SK-MEL-5 (cell line): ENCODE measurements at regions not wholly inside any gene's neighbourhood (a gene's known extent, or its start where the extent isn't known, plus 50 kb on each side); places are given as distances from the start of the nearest gene placed in this dataset.

Source experiments
- DNase-seq: peaks from one replicate; pipeline ENCODE4 v3.0.0-alpha.2; 2016; ENCODE audit warnings: low read depth, low spot score
- in situ Hi-C: cut with HindIII; loops from 2 replicates; pipeline ENCODE4 v1.10.0; 2016; ENCODE audit warnings: low sequenced_read_pairs, high pct_unique_total_duplicates, low pct_unique_long_range_greater_than_20kb

DNA sequence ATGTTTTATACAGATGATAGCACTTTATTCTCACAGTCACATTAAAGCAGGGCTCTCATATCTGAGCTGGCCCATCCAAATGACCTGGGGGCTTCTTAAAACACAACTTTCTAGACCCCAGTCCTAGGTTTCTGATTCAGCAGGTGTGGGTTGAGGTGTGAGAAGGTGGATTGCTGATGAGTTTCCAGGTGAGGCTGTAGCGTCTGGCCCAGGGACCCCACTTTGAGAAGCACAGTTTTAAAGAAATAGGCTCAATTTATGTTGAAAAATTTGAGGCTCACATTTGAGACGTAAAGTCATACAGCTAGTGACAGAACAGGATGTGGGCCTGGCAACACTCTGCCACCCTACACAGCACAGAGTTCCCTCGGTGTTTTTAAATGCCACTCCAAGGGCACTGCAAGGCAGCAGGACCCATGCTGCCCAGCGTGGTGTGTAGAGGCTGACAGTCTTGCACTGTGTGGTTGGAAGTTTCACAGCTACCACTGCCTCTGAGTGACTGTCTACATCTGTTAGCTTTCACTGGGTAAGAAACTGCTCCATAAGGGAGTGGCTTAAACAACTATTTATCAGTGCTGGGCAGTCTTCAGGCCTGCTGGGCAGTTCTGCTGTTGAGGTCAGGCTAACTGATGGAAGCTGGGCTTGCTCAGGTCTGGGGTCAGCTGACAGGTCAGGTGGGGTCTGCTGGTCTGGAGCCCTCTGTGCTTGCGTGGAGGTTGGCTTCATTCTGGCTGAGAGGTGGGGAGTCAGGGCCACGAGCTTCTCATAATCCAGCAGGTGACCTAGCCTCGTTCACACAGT, 319.7 kb downstream of the CXCL12 start:
- in situ Hi-C loops: no loop called here
- DNase-seq: no peak

- DNase-seq: no peak
- in situ Hi-C loops: no loop called here
Observed at GRCh38 chr10:44064317-44064716, 320.6 kb downstream of the CXCL12 start.

GRCh38 chr10:44063686-44064085, 321.2 kb downstream of the CXCL12 start:
- in situ Hi-C loops: no loop called here
- DNase-seq: no peak

DNA sequence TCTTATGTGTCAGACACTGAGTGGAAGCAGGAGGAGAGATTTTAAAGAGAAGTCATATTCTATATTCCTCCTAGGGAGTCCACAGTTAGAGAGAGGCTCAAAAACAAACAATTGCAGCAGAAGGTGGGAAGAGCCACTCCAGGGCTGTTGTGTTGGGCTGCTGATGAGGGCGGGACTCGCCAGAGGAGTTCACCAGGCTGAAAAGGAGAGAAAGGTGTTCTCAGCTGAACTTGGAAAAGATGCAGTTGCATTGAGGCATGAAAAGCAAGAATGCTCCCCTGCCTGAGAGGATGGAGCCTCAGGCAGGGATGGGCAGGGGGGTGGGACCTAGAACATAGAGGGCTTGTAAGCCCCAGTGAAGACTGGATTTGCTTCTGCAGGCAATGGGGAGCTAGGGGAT, 324.2 kb downstream of the CXCL12 start:
- in situ Hi-C loops: no loop called here
- no peak for DNase-seq

- in situ Hi-C loops: no loop called here
- DNase-seq: no peak
Observed at GRCh38 chr10:44060221-44060620, 324.7 kb downstream of the CXCL12 start.

DNA sequence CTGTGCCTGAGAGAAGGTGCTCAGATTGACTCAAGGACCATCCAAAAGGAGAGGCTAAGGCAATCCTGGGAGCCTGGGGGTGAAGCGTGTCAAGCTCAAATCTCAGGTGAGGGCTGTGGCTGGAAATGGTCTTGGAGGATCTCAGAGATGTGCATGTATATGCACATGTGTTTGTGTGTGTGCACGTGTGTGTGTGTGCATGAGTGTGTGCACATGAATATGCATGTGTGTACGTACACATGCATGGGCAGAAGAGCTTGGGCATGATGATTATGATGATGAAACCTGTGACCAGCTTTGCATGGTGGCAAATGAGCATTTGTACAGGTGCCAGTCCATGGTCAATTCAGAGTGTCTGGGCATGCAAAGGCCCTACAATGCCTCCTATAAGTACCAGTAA, 326.6 kb downstream of the CXCL12 start:
- no peak for DNase-seq
- in situ Hi-C loops: no loop called here

GRCh38 chr10:44056967-44057805, 327.7 kb downstream of the CXCL12 start:
- DNase-seq: no peak
- in situ Hi-C loops: no loop called here

- in situ Hi-C loops: no loop called here
- DNase-seq: no peak
Observed at GRCh38 chr10:44056206-44056605, 328.7 kb downstream of the CXCL12 start.

DNA sequence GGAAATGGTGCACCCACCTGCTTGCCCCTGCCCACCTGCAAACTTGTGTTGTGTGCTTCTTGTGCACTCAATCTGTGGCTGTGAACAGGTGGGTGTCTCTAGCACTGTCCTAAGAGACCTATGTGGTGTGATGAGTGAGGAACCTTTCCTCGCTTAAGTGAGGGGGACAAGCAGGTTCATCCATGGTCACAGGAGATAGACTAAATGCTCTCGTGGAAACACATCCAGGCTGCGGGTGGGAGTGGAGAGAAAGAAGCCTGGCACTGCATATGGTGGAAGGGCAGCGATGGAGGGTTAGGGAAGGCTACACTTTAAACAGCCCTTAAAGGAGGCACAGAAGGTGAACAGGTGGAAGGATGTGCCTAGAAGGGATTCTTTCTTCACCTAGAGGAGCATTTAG, 330.9 kb downstream of the CXCL12 start:
- in situ Hi-C loops: no loop called here
- no peak for DNase-seq

DNA sequence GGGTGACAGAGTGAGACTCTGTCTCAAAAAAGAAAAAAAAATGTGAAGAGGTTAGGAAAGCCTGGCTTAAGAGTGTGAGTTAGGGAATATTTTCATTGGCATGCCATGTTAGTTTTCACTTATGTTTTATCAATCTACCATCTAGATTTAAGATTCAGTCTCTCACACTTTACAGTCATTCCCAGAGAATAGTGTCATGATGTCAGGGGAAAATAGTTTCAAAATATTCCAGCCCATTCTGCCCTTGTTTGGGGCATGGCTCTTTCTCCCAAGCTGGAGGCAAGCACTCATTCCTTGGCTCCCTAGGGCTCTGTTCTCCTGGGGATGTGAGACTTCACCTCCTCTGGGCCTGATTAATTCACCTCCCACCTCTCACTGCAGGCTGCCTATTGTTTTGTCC, 331.5 kb downstream of the CXCL12 start:
- in situ Hi-C loops: no loop called here
- no peak for DNase-seq

DNA sequence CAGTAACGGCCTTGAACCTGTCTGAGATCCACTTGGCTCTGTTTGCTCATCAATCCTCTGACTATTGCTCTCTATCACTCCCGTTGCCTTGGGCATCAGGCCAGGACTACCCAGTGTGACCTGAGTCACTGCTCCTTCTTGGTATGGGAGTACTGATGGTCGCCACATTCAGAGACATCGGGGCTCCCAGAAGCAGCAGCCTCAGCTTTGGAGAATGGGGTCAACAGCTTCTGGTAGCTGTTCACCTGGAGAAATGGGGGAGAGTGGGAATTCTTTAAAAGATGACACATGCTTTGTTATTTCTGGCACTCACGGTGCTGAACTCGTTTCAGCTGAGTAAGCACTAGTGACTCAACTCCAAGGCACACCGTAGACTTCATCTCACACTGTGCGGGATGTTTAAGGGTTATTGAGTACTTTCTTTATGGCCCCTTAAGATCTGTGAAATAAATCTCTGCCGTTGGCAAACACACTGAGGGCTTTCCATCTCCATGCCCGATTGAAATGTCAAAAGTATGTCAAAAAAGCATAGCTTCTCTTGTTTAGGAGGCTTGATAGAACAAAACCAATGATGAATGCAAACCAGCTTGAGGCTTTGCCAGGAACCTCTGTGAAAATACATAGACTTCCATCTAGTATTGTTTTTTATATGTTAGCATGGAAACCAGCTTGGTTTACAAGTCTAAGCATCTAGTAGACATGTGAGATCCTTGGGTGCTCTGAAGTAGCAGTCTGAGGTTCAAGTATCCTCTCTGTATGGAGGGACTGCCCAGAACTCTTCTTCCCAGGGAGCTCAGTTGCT, 333.1 kb downstream of the CXCL12 start:
- no peak for DNase-seq
- in situ Hi-C loops: no loop called here

DNA sequence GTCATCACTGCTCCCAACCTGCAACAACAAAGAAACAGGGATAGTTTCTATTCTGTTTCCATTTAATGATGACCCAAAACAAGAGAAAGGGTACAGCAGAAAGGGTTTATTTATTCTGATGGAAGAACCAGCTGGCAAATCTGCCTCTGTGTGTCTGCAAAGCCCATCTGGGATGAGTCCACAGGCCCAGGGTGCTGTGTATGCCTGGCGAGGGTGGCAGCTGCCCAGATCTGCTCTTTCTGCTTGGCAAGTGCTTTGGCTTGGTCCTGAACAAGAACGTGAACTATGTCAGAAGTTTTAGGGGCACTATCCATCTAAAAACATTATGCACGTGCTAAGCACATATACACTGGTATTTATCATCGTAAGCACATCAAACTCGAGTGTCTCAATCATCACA, 333.8 kb downstream of the CXCL12 start:
- no peak for DNase-seq
- in situ Hi-C loops: no loop called here

- no peak for DNase-seq
- in situ Hi-C loops: no loop called here
Observed at GRCh38 chr10:44049301-44050015, 335.4 kb downstream of the CXCL12 start.

DNA sequence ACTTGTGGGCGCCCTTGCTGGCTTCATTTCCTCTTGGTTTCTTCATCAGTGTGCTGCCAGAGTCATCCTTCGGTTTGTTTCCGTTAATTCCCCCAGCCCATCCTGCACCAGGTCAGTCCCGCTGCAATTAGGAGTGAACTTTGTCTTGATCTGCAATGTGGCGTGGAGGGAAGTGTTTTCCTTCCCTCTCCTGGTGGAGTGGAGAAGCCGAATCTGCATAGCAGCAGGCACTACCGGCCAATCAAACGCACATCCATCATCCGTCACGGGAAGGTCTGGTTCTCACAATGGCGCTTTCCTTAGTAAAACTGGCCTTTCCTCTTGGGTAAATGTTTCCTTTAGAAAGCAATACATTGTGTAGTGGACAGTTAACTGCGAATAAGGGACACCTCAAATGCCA, 337.5 kb downstream of the CXCL12 start:
- DNase-seq: no peak
- in situ Hi-C loops: no loop called here

DNA sequence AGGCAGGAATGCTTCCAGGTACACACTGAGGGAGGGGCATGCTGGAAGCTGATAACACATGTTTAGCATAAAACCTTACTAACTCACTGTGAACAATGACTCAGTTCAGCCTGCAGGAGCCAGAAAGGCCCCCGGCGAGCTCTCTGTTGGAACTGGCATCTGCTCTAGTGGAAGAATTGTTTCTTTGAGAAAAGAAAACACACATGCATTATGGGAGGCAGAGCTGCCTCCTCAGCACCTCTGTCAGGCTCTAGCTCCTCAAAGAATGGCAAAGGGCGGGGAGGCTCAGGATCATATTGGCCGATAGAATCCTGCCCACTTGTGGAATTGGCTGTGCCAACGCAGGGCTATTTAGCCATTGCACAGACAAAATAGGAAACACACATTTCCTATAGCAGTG, 338.3 kb downstream of the CXCL12 start:
- peak; percentile 80 for DNase-seq
- in situ Hi-C loops: no loop called here

GRCh38 chr10:44045020-44045419, 339.9 kb downstream of the CXCL12 start:
- in situ Hi-C loops: no loop called here
- DNase-seq: peak; percentile 6

- in situ Hi-C loops: no loop called here
- no peak for DNase-seq
Observed at GRCh38 chr10:44044549-44044948, 340.3 kb downstream of the CXCL12 start.
